HEK293 (cell line): ENCODE measurements at regions not wholly inside any gene's neighbourhood (a gene's known extent, or its start where the extent isn't known, plus 50 kb on each side); places are given as distances from the start of the nearest gene placed in this dataset.

ENCODE experiments used
- ATF2 ChIP-seq: fragments of 450-650 bp; formaldehyde crosslinking; IDR thresholded peaks from 2 replicates; pipeline ENCODE4 v1.5.1; 2016; ENCODE audit warnings: missing biosample characterization, missing genetic modification characterization, low read depth
- CTCF ChIP-seq: fragments of 450-650 bp; formaldehyde crosslinking; IDR thresholded peaks from 2 replicates; pipeline ENCODE4 v1.5.1; 2016; ENCODE audit warnings: missing biosample characterization, missing genetic modification characterization
- ZNF513 ChIP-seq: fragments of 450-650 bp; IDR thresholded peaks from 2 replicates; pipeline ENCODE4 v1.5.1; 2018; ENCODE audit warnings: missing biosample characterization, missing genetic modification characterization

GRCh38 chr2:237161189-237161588, 75.5 kb downstream of the COPS8 start:
- TF ChIP-seq ATF2 (no peak), ZNF513 (tag by site-specific recombination) (no peak), CTCF (no peak)
